Kidney epithelial cell (primary cell): ENCODE measurements at regions not wholly inside any gene's neighbourhood (a gene's known extent, or its start where the extent isn't known, plus 50 kb on each side); places are given as distances from the start of the nearest gene placed in this dataset.

ENCODE experiments used
- DNase-seq: peaks from one replicate; pipeline ENCODE4 v3.0.0-alpha.2; 2010; ENCODE audit warnings: low read depth
- H3K27me3 ChIP-seq: 2 replicates; pipeline ENCODE4 v1.6.0; 2011; ENCODE audit warnings: low read length; ENCODE audit not compliant: control insufficient read depth, insufficient read depth
- H3K36me3 ChIP-seq: 2 replicates; pipeline ENCODE4 v1.5.1; 2011; ENCODE audit warnings: low read length; ENCODE audit not compliant: control insufficient read depth, insufficient read depth
- H3K4me3 ChIP-seq: 2 replicates; pipeline ENCODE4 v1.5.1; 2011; ENCODE audit warnings: low read depth, mild to moderate bottlenecking, control low read depth, low read length
- TF ChIP-seq, protein P1 (sequence below): IDR thresholded peaks from 2 replicates; pipeline ENCODE4 v1.5.1; 2011; ENCODE audit warnings: mild to moderate bottlenecking, moderate library complexity, low read length, control low read depth, inconsistent platforms; ENCODE audit not compliant: insufficient read depth, poor library complexity, severe bottlenecking

- Histone ChIP-seq H3K4me3 (no peak overlapping the region), H3K27me3 (no peaks in the 10 kb centered on the region), H3K36me3 (no peaks in the 10 kb centered on the region)
- TF ChIP-seq, protein P1, sequence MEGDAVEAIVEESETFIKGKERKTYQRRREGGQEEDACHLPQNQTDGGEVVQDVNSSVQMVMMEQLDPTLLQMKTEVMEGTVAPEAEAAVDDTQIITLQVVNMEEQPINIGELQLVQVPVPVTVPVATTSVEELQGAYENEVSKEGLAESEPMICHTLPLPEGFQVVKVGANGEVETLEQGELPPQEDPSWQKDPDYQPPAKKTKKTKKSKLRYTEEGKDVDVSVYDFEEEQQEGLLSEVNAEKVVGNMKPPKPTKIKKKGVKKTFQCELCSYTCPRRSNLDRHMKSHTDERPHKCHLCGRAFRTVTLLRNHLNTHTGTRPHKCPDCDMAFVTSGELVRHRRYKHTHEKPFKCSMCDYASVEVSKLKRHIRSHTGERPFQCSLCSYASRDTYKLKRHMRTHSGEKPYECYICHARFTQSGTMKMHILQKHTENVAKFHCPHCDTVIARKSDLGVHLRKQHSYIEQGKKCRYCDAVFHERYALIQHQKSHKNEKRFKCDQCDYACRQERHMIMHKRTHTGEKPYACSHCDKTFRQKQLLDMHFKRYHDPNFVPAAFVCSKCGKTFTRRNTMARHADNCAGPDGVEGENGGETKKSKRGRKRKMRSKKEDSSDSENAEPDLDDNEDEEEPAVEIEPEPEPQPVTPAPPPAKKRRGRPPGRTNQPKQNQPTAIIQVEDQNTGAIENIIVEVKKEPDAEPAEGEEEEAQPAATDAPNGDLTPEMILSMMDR = no peak
- DNase-seq = no peak
These were observed 134.9 kb upstream of the DSEL start for GRCh38 chr18:67651438-67651837.

DNA sequence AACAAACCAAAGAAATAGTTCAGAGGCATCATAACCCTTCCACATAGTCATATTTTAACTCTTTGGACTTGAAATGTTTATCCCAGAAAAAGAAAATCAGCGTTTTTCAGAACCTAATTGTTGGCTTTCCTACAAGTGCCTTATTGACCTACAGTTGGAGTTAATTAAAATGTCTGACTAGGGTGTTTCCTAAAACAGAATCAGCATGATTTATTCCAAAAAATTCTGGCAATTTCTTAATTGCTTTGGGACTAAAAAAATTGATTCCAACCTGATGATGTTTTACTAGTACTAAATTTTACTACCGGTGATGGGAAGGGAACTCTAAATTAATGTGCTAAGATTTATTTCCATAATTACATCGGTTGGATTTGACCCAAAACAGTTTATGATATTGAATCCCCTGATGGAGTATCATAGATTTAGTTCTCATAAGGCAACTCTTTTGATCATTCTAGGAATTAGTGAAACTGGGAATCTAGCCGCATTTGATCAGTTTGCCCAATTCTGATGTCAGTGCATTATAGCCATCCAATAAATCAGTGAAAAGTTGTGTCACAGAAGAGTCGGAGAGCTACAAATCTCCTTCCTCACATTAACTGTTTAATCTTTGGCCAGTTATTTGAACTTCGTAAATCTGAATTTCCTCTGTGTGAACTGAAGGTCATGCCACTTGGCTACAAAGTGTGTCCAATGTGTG is 134.3 kb upstream of the DSEL start:
- no peak for DNase-seq
- Histone ChIP-seq H3K4me3 (no peak overlapping the region), H3K27me3 (no peaks in the 10 kb centered on the region), H3K36me3 (no peaks in the 10 kb centered on the region)
- TF ChIP-seq, protein P1 = no peak

DNA sequence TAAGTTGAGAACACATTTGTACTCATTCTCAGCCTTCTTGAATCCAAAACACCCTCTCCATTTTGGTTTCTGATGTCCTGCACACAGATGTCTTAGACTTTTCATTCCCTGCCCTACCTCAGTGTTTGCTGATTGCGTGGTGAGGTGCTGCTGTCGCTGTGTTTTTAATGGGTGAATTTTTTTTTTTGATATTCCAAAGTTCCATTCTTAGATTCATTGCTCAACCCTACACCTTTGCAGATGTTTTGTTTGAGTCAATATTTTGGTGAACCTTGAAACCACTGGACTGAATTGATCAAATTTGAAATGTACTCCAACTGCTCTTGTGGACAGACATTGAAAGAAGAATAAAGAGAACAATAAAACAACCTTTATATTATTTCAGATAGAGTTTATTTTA is 130.4 kb upstream of the DSEL start:
- Histone ChIP-seq H3K36me3 (no peaks in the 10 kb centered on the region), H3K27me3 (no peaks in the 10 kb centered on the region), H3K4me3 (no peak overlapping the region)
- DNase-seq = no peak
- TF ChIP-seq, protein P1 = no peak

DNA sequence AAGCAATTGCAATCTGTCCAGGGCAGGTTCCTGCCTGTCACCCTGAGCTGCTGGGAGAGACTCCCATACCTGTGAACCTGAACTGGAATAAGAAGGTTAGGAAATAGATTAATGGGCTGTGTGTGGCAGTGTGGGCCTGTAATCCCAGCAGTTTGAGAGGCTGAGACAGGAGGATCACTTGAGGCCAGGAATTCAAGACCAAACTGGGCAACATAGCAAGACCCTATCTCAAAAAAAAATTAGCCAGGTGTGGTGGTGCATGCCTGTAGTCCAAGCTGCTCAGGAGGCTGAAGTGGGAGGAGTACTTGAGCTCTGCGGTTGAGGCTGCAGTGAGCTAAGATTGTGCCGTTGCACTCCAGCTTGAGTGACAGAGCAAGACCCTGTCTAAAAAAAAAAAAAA is 127.7 kb upstream of the DSEL start:
- H3K36me3 ChIP-seq = no peaks in the 10 kb centered on the region
- no peak for DNase-seq
- H3K27me3 ChIP-seq = no peaks in the 10 kb centered on the region
- TF ChIP-seq, protein P1 = no peak
- no peak overlapping the region for H3K4me3 ChIP-seq

DNA sequence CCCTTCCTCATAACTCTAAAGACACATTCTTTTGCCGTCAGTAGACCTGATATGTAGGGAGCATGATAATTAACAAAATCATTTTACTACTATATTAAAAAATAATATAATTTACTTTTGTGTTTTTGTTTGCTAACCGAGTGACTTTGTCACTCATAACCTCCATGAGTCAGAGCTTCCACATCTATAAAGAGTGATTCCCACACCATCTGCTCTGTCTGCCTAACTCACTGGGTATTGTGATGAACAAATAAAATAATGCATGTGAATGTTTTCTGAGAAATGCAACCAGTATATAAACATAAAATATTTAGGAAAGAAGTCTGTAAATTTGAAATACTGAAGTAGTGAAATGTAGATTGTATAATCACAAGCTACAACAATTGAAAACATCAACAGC is 123.4 kb upstream of the DSEL start:
- no peaks in the 10 kb centered on the region for H3K27me3 ChIP-seq
- DNase-seq = no peak
- TF ChIP-seq, protein P1 = no peak
- no peak overlapping the region for H3K4me3 ChIP-seq
- no peaks in the 10 kb centered on the region for H3K36me3 ChIP-seq

- H3K36me3 ChIP-seq = no peaks in the 10 kb centered on the region
- no peaks in the 10 kb centered on the region for H3K27me3 ChIP-seq
- no peak for DNase-seq
- TF ChIP-seq, protein P1 = no peak
- no peak overlapping the region for H3K4me3 ChIP-seq
These were observed 120.3 kb upstream of the DSEL start for GRCh38 chr18:67636597-67637385.
